ENCODE measurements at regions not wholly inside any gene's neighbourhood (a gene's known extent, or its start where the extent isn't known, plus 50 kb on each side); places are given as distances from the start of the nearest gene placed in this dataset.

DNA sequence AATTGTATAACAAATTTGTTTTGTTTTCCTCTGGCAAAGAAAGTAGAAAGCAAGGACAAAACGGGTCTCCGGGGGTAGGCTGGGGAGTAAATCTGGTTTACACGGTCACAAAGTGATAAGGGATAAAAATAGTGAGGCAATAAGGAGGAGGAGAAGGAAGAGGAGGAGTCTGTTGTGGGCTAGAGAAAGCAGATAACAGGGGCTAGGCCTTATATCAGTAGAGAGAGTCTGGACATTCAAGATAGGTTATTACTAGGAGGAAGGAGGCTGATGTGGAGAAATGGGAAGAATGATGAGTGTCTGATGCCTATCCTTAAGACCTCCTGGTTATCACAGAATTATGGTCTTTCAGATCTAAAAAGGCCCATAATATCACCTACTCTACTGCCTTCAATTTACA lies 83.2 kb upstream of the SSTR1 start:
- TF ChIP-seq EP300 (IDR thresholded peaks at IDR 0.05) (no peak), CTCF (IDR thresholded peaks at IDR 0.05) (no peak), POLR2A (IDR thresholded peaks at IDR 0.05) (no peak), POLR2AphosphoS5 (IDR thresholded peaks at IDR 0.05) (no peak)
